ENCODE measurements at regions not wholly inside any gene's neighbourhood (a gene's known extent, or its start where the extent isn't known, plus 50 kb on each side); places are given as distances from the start of the nearest gene placed in this dataset.
"Not testable (repeated sequence)": the region's sequence is repeated elsewhere in the genome, so short reads cannot be mapped to it uniquely, and the experiment has no call there.

DNA sequence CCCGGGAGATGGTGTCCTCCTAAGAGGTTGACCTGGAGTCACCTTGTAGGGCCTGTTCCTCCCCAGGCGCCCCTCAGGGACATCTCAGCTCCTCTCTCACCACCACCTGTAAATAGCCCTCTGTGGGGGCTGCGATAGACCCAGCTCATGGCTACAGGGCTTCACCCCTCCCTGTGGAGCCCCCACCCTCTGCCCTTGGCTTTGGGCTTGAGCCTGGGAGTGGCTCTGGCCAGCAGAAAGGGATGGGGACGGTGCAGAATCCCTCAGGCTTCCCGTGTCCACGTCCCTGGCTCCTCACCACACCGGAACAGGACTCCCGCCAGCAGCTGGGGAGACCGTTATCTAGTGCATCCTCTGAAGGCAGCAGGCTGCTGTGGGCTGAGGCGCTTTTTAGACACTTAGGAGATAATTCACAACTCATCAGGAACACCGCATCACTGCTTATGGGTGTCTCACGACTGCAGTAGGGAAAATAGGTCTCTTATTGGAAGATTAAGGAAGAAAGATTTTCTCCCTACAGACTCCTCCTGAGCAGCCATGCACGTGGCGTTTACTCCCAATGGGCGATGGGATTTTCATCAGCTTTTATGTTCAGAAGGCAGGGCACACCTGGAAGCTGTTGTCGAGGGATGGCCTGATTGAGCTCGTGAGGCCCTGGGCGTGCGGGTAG, 253.1 kb downstream of the ADGRD1 start:
- H3K9me3 ChIP-seq; in situ Hi-C loops (cut with MboI; ENCODE audit: low sequenced_read_pairs in 4 of 4); H3K4me3 ChIP-seq; H3K27ac ChIP-seq; H3K4me1 ChIP-seq; H3K27me3 ChIP-seq; intact Hi-C loops (cut with DNase I; ENCODE audit: low total_unique reads); DNase-seq; H3K36me3 ChIP-seq; ATAC-seq: not testable (repeated sequence)

DNA sequence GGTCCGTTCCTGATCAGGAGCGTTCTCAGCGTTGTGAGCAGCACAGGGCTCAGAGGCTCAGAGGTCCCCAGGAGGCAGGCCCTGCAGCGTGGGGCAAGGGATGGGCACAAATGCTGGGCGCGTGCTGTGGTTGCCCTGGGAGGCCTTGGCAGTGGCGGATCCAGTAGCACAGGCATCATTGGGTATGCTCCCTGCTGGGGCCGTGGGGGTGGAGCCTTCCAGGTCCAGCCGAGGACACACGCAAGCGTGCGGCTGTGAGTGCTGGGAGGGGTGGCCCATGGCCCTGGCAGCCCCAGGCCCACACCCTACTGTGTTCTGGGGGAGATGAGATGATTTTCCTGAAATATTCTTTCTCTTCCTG, 253.6 kb downstream of the ADGRD1 start:
- H3K9me3 ChIP-seq; H3K27me3 ChIP-seq; ATAC-seq; H3K36me3 ChIP-seq; intact Hi-C loops (cut with DNase I; ENCODE audit: low total_unique reads); DNase-seq; H3K4me1 ChIP-seq; H3K27ac ChIP-seq; in situ Hi-C loops (cut with MboI; ENCODE audit: low sequenced_read_pairs in 4 of 4); H3K4me3 ChIP-seq: not testable (repeated sequence)

DNA sequence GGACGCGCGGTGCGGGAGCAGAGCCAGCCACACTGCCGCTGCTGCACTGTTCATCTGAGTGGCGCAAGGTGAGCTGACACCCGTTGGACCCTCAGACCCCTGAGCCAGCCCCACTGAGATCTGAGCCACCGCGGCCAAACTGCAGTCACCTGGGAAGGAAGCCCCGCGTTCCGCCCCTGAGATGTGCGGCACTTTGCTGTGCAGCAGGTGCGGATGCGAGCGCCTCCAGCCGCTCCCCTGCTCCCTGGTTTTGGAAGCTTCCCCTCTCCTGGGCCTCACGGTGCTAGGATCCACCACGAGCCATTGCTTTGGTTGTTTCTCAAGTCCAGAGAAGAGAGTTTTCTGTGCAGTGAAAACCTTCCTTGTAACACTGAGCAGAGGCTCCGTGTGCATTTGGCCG, 254.1 kb downstream of the ADGRD1 start:
- H3K27ac ChIP-seq; H3K27me3 ChIP-seq; H3K36me3 ChIP-seq; intact Hi-C loops (cut with DNase I; ENCODE audit: low total_unique reads); H3K4me3 ChIP-seq; H3K9me3 ChIP-seq; in situ Hi-C loops (cut with MboI; ENCODE audit: low sequenced_read_pairs in 4 of 4); ATAC-seq; DNase-seq; H3K4me1 ChIP-seq: not testable (repeated sequence)

DNA sequence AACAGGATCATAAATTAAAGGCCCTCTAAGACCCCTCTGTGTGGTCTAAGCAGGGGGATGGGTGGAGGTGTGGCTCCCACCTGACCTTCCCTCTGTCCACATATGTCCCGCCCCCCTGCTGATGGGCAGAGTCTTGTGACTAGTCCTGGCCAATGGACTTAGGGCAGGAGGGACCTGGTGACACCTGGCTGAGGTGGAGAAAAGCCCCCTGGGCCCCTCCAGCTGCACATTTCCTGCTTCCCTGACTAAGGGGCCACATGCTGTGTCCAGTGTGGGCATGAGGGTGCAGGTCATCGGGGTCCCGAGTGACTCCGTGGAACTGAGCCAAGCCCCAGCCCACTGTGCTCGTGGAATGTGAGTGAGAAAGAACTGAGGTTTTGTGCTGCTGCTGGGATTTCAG, 254.7 kb downstream of the ADGRD1 start:
- Histone ChIP-seq H3K4me3 (no peak overlapping the region), H3K36me3 (no peaks in the 10 kb centered on the region), H3K4me1 (no peaks in the 10 kb centered on the region), H3K27ac (no peak overlapping the region), H3K27me3 (peaks cover 0 to 4% (median 0%) of the 10 kb centered on the region in 3 donors), H3K9me3 (no peaks in the 10 kb centered on the region)
- TF ChIP-seq, protein P1, sequence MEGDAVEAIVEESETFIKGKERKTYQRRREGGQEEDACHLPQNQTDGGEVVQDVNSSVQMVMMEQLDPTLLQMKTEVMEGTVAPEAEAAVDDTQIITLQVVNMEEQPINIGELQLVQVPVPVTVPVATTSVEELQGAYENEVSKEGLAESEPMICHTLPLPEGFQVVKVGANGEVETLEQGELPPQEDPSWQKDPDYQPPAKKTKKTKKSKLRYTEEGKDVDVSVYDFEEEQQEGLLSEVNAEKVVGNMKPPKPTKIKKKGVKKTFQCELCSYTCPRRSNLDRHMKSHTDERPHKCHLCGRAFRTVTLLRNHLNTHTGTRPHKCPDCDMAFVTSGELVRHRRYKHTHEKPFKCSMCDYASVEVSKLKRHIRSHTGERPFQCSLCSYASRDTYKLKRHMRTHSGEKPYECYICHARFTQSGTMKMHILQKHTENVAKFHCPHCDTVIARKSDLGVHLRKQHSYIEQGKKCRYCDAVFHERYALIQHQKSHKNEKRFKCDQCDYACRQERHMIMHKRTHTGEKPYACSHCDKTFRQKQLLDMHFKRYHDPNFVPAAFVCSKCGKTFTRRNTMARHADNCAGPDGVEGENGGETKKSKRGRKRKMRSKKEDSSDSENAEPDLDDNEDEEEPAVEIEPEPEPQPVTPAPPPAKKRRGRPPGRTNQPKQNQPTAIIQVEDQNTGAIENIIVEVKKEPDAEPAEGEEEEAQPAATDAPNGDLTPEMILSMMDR (IDR thresholded peaks at IDR 0.05 in 4 of 5, conservative IDR thresholded peaks at IDR 0.05 in 1 of 5) = no peak
- TF ChIP-seq POLR2A (IDR thresholded peaks at IDR 0.05) = no peak
- no peak for ATAC-seq
- no peak for DNase-seq
- in situ Hi-C loops (cut with MboI; ENCODE audit: low sequenced_read_pairs in 4 of 4) (no loop called here), intact Hi-C loops (cut with DNase I; ENCODE audit: low total_unique reads) (no loop called here)

- in situ Hi-C loops (cut with MboI; ENCODE audit: low sequenced_read_pairs in 4 of 4) (no loop called here), intact Hi-C loops (cut with DNase I; ENCODE audit: low total_unique reads) (no loop called here)
- no peak for DNase-seq
Measured at GRCh38 chr12:131209082-131210070, 255.7 kb downstream of the ADGRD1 start.

More at GRCh38 chr12:131209082-131210070, 255.7 kb downstream of the ADGRD1 start:
- Histone ChIP-seq H3K36me3 (no peaks in the 10 kb centered on the region), H3K9me3 (no peaks in the 10 kb centered on the region), H3K27ac (no peak overlapping the region), H3K4me3 (no peak overlapping the region), H3K4me1 (no peaks in the 10 kb centered on the region), H3K27me3 (peaks cover 0 to 4% (median 0%) of the 10 kb centered on the region in 3 donors)
- ATAC-seq = no peak
- TF ChIP-seq, protein P1 (IDR thresholded peaks at IDR 0.05 in 4 of 5, conservative IDR thresholded peaks at IDR 0.05 in 1 of 5) = no peak
- TF ChIP-seq POLR2A (IDR thresholded peaks at IDR 0.05) = no peak

Measured in gastrocnemius medialis (tissue), 4 donors.